ENCODE measurements at regions not wholly inside any gene's neighbourhood (a gene's known extent, or its start where the extent isn't known, plus 50 kb on each side); places are given as distances from the start of the nearest gene placed in this dataset.

- Histone ChIP-seq H3K27ac (ENCODE audit: insufficient read depth, low read length) (no peak overlapping the region), H2BK20ac (ENCODE audit: low read depth, low read length) (no peak overlapping the region), H2BK120ac (ENCODE audit: low read depth, low read length) (no peak overlapping the region), H2AK5ac (ENCODE audit: low read depth, low read length) (no peak overlapping the region), H3K14ac (replicated peaks; ENCODE audit: low read depth, low read length) (no peak overlapping the region), H3K4me3 (ENCODE audit: insufficient read depth, low read depth, low read length) (no peak overlapping the region), H3K4me1 (ENCODE audit: control insufficient read depth, insufficient read depth, low read length) (no peaks in the 10 kb centered on the region), H4K8ac (ENCODE audit: low read depth in 2 of 2, low read length in 2 of 2) (no peak overlapping the region), H3K4me2 (ENCODE audit: low read depth, low read length) (no peak overlapping the region), H3K9me3 (ENCODE audit: control insufficient read depth, insufficient read depth, low read length) (no peaks in the 10 kb centered on the region), H4K20me1 (ENCODE audit: insufficient read depth, low read length) (no peaks in the 10 kb centered on the region), H2BK5ac (ENCODE audit: low read depth, low read length, poor library complexity, severe bottlenecking) (no peak overlapping the region), H2BK15ac (ENCODE audit: low read depth, low read length) (no peak overlapping the region), H3K27me3 (ENCODE audit: control insufficient read depth, insufficient read depth, low read length) (no peaks in the 10 kb centered on the region), H3K56ac (ENCODE audit: extremely low read depth, insufficient read depth, low read length) (no peak overlapping the region), H3K9ac (ENCODE audit: low read depth, low read length) (no peak overlapping the region), H3K4ac (ENCODE audit: low read depth, low read length) (no peak overlapping the region), H3K9me1 (ENCODE audit: insufficient read depth, low read length) (no peaks in the 10 kb centered on the region), H3K23ac (ENCODE audit: low read depth, low read length) (no peak overlapping the region), H3K79me1 (ENCODE audit: low read depth in 1 of 2, low read length in 2 of 2) (no peaks in the 10 kb centered on the region), H3K36me3 (ENCODE audit: control insufficient read depth, insufficient read depth, low read length) (no peaks in the 10 kb centered on the region), H4K5ac (ENCODE audit: low read depth, low read length) (no peak overlapping the region), H3K18ac (ENCODE audit: low read depth, low read length) (no peak overlapping the region), H2AFZ (replicated peaks; ENCODE audit: low read length, poor library complexity) (no peak overlapping the region), H2AK9ac (replicated peaks; ENCODE audit: low read depth, low read length, poor library complexity) (no peak overlapping the region), H4K91ac (ENCODE audit: insufficient read depth, low read depth, low read length) (no peak overlapping the region)
- ATAC-seq (ENCODE audit: low read depth) (no peak), DNase-seq (no peak)
- dilution Hi-C loops (cut with HindIII; ENCODE audit: low sequenced_read_pairs, unreplicated experiment) (no loop called here), in situ Hi-C loops (cut with MboI; ENCODE audit: low sequenced_read_pairs) (no loop called here), intact Hi-C loops (cut with micrococcal nuclease) (no loop called here)
- no TSS peak for BruUV-seq (replicated peaks)
- 56% methylated on average over 4 of the region's 5 CpGs; no CpG with 5 or more reads in 1 of the 2 experiments for WGBS, 2 experiments (ENCODE audit: extremely low coverage in 2 of 2, insufficient read length in 1 of 2)
- CTCF ChIA-PET = no interaction called here
- POLR2A ChIA-PET (ENCODE audit: unreplicated experiment) = no interaction called here
- TF ChIP-seq MAFK (IDR thresholded peaks at IDR 0.05; ENCODE audit: low read depth, low read length) (no peak), USF2 (IDR thresholded peaks at IDR 0.05; ENCODE audit: low read depth, low read length) (no peak), CTCF (conservative IDR thresholded peaks at IDR 0.05; ENCODE audit: low read depth, low read length) (no peak), RAD21 (IDR thresholded peaks at IDR 0.05; ENCODE audit: low read length) (no peak), RFX5 (IDR thresholded peaks at IDR 0.05; ENCODE audit: low read depth, low read length) (no peak), POLR2A (IDR thresholded peaks at IDR 0.05; ENCODE audit: low read depth, low read length) (no peak), CHD1 (IDR thresholded peaks at IDR 0.05; ENCODE audit: low read depth, low read length) (no peak), BHLHE40 (IDR thresholded peaks at IDR 0.05; ENCODE audit: low read depth, low read length) (no peak), MXI1 (IDR thresholded peaks at IDR 0.05; ENCODE audit: borderline replicate concordance, low read depth, low read length) (no peak), NFE2L2 (IDR thresholded peaks at IDR 0.05; ENCODE audit: low read depth, low read length) (no peak), SMC3 (IDR thresholded peaks at IDR 0.05; ENCODE audit: low read depth, low read length) (no peak), CEBPB (IDR thresholded peaks at IDR 0.05; ENCODE audit: low read depth, low read length) (no peak), RCOR1 (IDR thresholded peaks at IDR 0.05; ENCODE audit: insufficient replicate concordance, low read length) (no peak), ELK1 (IDR thresholded peaks at IDR 0.05; ENCODE audit: borderline replicate concordance, low read depth, low read length) (no peak), MAZ (IDR thresholded peaks at IDR 0.05; ENCODE audit: borderline replicate concordance, low read depth, low read length) (no peak), FOS (IDR thresholded peaks at IDR 0.05; ENCODE audit: low read depth, low read length) (no peak)
Observed at GRCh38 chr15:61309617-61310016, 80.5 kb upstream of the RORA start.
